GM19240 (cell line): ENCODE measurements at regions not wholly inside any gene's neighbourhood (a gene's known extent, or its start where the extent isn't known, plus 50 kb on each side); places are given as distances from the start of the nearest gene placed in this dataset.
A peak's percentile ranks its signal among the peaks of the same experiment; 100 is the strongest.

ENCODE experiments used
- DNase-seq: peaks from one replicate; pipeline ENCODE4 v3.0.0; 2011; ENCODE audit warnings: low spot score; ENCODE audit not compliant: insufficient read length

- DNase-seq: no peak
Observed at GRCh38 chr1:17970757-17971156, 136.8 kb upstream of the IGSF21 start.

GRCh38 chr1:17973694-17974093 is 133.9 kb upstream of the IGSF21 start:
- no peak for DNase-seq

- DNase-seq: no peak
Observed at GRCh38 chr1:17976854-17977253, 130.7 kb upstream of the IGSF21 start.

GRCh38 chr1:17978016-17978415 is 129.6 kb upstream of the IGSF21 start:
- DNase-seq: no peak

- DNase-seq: no peak
Observed at GRCh38 chr1:17979815-17980214, 127.8 kb upstream of the IGSF21 start.

- DNase-seq: no peak
Observed at GRCh38 chr1:17982197-17982596, 125.4 kb upstream of the IGSF21 start.

GRCh38 chr1:17984583-17984982 is 123.0 kb upstream of the IGSF21 start:
- peak; percentile 19 for DNase-seq

- no peak for DNase-seq
Observed at GRCh38 chr1:17986156-17986555, 121.4 kb upstream of the IGSF21 start.

- DNase-seq: no peak
Observed at GRCh38 chr1:17990401-17990800, 117.2 kb upstream of the IGSF21 start.

- no peak for DNase-seq
Observed at GRCh38 chr1:17991996-17992395, 115.6 kb upstream of the IGSF21 start.

- DNase-seq: no peak
Observed at GRCh38 chr1:17992800-17993199, 114.8 kb upstream of the IGSF21 start.

GRCh38 chr1:17994046-17994445 is 113.6 kb upstream of the IGSF21 start:
- no peak for DNase-seq

- DNase-seq: no peak
Observed at GRCh38 chr1:17995480-17995879, 112.1 kb upstream of the IGSF21 start.

GRCh38 chr1:17998889-17999288 is 108.7 kb upstream of the IGSF21 start:
- DNase-seq: no peak

GRCh38 chr1:17999884-18000283 is 107.7 kb upstream of the IGSF21 start:
- DNase-seq: no peak

- no peak for DNase-seq
Observed at GRCh38 chr1:18001725-18002124, 105.9 kb upstream of the IGSF21 start.

- no peak for DNase-seq
Observed at GRCh38 chr1:18004278-18004677, 103.3 kb upstream of the IGSF21 start.

GRCh38 chr1:18005238-18005637 is 102.4 kb upstream of the IGSF21 start:
- no peak for DNase-seq

GRCh38 chr1:18007391-18008041 is 100.1 kb upstream of the IGSF21 start:
- no peak for DNase-seq

GRCh38 chr1:18008081-18008480 is 99.5 kb upstream of the IGSF21 start:
- DNase-seq: no peak

- DNase-seq: no peak
Observed at GRCh38 chr1:18009055-18009454, 98.5 kb upstream of the IGSF21 start.

- no peak for DNase-seq
Observed at GRCh38 chr1:18009478-18009961, 98.1 kb upstream of the IGSF21 start.

- DNase-seq: no peak
Observed at GRCh38 chr1:18010408-18010807, 97.2 kb upstream of the IGSF21 start.

- DNase-seq: no peak
Observed at GRCh38 chr1:18010945-18011344, 96.7 kb upstream of the IGSF21 start.
